ENCODE measurements at regions not wholly inside any gene's neighbourhood (a gene's known extent, or its start where the extent isn't known, plus 50 kb on each side); places are given as distances from the start of the nearest gene placed in this dataset.
"Not testable (repeated sequence)": the region's sequence is repeated elsewhere in the genome, so short reads cannot be mapped to it uniquely, and the experiment has no call there.

GRCh38 chr13:84823528-84823927, 941.3 kb upstream of the SLITRK1 start:
- DNase-seq: no peak

DNA sequence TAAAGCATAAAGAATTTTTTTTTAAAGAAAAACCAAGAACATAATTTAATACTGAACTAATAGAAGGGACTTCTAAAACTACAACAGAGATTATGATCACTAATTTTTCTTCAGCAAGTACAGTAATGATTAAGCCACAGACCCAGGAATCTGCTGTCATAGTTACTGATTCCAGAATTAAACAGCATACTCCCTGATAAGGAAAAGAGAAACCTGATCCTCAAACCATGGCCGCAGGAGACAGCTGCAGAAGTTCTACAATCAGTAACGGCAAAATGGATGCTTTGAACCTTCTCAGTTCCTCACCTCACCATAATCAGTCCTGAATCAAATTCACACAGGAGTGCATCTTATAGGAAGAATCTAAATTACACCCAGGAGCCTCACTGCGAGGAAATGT, 939.0 kb upstream of the SLITRK1 start:
- no peak for DNase-seq

- DNase-seq: no peak
Measured at GRCh38 chr13:84816567-84817105, 934.4 kb upstream of the SLITRK1 start.

DNA sequence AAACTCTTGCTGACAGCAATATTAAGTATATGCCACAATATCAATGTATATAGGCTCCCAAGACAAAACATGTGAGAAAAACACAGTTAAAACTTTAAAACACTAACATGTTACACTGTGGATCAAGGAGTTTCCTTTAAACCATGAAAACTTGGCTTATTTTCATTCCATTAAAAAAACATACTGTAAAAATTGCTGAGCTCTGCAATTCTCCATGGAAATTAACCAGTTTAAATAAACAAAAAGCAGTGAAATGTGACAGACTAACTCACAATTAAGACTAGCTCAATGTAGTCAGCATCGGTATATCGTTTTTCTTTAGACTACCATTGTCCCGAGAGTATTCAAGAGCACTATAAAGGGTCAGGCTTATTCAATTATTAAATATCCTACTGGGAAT, 930.5 kb upstream of the SLITRK1 start:
- no peak for DNase-seq

GRCh38 chr13:84812078-84812477, 929.8 kb upstream of the SLITRK1 start:
- no peak for DNase-seq

- DNase-seq: no peak
Measured at GRCh38 chr13:84810781-84811180, 928.5 kb upstream of the SLITRK1 start.

- no peak for DNase-seq
Measured at GRCh38 chr13:84802073-84802472, 919.8 kb upstream of the SLITRK1 start.

DNA sequence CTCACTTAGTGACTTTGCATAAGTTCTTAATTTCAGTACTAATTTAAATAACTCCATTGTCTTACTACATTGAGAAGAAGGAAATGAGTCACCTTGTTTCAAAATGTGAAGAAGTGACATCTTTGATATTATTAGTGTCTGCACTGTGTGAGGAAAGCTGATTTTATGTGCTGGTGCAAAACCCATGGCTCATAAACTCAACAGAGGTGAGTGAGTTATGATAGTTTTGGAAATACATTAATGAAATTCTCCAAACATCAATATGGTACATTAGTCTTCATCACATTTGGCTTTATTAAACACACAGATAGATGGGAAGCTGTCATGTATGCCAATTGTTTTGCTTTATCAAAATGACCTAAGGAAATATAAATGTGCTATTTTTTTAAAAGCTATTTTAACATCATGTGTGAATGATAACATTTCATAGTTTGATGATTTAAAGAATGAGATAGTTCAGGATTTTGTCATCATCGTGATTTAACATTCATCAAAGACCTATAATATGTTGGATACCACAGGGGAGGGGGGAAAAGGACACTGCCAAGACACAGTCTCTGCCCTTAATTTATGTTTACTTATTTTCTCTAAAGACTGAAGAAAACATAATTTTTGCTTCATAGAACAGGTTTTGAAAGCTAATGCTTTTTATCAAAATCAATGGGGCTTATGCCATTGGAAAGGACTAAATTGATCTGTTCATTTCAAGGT, 902.3 kb upstream of the SLITRK1 start:
- no peak for DNase-seq

DNA sequence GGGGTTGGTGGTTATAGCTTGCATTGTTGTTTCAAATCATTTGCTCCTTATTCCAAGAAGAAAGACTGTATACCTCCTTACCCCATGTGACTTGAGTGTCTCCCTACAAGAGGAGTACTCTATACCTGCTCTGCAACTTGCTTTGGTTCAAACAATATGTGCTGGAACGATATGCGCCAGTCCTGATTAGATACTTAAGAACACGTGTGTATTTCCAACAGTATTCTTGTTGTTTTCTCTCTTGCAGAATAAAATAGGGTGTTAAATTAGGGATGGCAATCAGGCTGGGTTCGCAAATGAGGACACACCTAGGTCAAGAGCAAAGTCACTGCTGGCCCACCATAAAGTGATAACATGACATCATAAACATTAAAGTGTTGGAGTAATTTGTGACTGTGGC, 895.0 kb upstream of the SLITRK1 start:
- no peak for DNase-seq

DNA sequence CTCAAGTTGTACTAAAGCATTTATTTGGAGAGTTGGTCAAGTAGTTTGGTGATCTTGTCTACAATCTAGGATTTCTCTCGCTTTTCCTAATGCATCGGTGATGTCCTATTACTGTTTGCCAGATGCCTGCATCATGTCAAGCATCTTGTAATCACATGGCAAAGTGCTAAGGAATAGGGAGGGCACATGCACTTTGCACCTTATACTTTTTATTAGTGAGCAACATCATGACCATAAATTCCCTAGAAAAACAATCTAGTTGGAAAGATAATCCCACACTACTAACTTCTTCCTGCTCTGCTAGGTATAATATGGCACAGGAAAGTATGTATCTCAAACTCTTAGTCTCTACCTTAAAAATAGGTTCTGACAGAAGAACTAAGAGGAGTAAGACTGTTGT, 894.3 kb upstream of the SLITRK1 start:
- no peak for DNase-seq

DNA sequence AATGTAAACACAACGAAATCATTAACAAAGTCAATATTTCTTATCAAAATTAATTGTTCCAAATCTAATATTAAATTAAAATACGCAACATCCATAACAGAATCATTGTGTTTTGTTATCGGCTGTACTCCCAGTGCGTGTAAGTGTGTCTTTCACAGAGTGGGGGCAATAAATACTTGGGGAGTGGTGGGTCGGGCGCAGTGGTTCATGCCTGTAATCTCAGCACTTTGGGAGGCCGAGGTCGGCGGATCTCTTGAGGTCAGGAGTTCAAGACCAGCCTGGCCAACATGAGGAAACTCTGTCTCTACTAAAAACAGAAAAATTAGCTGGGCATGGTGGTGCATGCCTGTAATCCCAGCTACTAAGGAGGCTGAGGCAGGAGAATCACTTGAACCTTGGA, 893.6 kb upstream of the SLITRK1 start:
- DNase-seq: not testable (repeated sequence)

DNA sequence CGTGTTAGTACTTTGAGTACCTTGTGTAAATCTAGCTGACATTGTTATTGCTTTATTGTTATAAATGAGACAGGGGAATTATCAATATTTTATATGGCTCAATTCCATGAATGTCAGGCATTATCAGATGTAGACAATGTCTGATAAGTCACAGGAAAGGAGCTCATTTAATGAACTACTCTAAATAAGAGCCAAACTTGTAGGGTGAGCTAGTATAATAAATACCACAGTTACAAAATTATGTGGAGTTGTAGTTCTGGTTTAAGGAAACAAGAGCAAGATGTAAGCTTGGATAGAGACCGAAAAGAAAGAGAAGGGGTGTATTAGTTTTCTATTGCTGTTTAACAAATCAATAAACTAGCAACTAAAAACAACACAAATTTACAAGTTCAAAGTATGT, 891.8 kb upstream of the SLITRK1 start:
- DNase-seq: no peak

DNA sequence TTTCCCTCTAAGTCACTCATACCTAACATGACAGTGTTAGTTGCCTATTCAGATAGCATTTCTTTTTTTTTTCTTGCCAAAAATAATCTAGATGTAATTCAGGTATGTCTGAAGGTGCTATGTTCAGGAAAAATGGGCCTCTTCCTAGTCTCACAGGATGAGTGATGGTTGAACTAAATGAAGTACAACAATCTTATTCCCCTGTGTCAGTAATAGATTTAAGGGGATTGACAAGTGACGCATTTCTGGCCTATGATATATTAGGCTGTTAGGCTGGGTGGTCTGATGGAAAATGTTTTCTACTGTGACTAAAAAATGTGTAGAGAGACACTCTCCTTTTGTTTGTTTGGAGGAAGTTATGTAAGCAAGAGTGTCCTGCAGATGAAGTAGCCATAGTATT, 878.7 kb upstream of the SLITRK1 start:
- no peak for DNase-seq

GRCh38 chr13:84749126-84749525, 866.9 kb upstream of the SLITRK1 start:
- no peak for DNase-seq

DNA sequence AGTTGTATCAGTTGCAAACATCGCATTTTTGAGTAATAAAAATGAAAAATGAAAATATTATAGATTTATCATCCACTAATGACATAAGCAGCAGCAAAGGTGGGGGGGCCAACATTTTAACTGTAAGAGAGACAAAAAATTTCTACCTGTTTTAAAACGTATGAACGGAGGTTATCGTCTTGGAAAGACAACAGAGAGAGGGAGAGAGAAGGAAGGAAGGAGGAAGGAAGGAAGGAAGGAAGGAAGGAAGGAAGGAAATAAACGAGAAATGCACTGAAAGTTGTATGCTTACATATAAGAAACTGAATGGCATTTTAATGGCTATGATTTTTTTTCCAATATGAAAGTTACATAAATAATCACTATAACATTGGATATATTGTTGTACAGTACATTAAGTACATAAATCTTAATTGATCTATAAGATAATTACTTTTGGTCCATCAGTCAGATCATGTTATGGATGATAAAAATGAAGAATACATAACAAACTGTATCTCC, 862.8 kb upstream of the SLITRK1 start:
- no peak for DNase-seq

DNA sequence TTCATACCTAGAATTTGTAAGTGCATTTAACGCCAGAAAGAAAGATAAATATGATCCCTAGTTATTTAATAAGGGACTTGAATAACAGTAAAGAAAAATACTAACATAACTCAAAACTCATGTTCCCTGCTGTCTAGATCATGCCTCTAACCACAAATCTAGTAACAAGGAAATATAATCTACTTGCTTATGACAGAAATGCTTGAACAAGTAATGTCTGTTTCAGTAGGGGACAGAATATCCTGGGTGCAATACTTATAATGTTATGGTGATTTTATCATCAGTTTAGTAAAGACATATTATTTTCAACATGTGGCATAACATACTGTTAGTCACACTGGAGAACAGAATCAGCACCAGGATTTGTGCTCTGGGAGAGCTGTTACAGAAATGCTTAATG, 861.9 kb upstream of the SLITRK1 start:
- DNase-seq: no peak

DNA sequence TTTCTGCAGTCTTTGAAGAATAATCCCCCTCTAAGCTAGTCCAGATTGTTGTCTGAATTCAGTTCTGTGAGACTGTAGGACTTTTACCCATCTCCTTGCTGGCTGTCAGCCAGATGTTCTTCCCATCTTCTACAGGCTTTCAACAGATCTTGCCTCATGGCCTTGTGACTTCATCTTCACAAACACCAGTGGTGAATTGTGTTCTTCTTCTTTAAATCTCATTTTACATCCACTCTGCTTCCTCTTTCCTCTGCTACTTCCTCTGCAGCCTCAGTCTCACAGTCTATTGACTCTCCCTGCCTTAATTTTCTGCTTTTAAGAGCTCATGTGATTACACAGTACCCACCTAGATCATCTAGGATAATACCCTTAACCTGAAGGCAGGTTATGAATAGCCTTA, 859.0 kb upstream of the SLITRK1 start:
- DNase-seq: no peak

DNA sequence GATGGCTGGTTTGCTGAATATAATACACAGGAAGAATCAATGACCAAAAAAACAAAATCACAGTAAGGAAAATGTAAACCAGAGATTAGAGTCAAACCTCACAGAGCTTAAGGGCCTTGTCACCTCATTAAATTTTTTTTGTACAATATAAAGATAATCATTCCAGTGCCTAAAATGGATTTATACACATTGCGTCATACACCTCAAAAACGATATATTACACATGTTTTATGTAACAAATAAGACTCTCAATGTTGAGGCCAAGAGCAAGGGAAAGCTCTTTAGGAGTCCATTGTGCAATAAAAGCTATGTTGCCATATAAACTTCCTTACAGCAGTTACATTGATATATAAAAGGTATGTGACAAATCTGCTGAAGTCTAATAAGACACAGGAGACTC, 856.7 kb upstream of the SLITRK1 start:
- DNase-seq: no peak

DNA sequence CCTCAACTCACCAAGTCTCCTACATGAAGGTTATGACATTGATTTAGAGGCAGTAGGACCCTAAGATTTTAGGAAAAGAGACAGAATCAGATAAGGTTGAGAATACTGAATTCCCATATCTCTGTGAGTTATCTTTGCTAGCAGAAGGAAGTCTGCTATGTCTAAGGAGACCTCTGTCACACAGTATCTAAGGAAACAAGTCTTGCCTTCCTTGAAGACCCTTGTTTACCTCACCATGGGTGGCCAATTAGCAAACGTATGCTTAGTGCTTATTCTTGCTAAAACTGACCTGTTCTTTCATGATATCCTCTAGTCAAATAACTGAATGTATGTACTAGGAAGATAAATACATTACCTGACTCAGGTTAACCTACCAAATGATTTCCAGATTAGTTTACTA, 855.4 kb upstream of the SLITRK1 start:
- no peak for DNase-seq

- DNase-seq: no peak
Measured at GRCh38 chr13:84730376-84730775, 848.1 kb upstream of the SLITRK1 start.

DNA sequence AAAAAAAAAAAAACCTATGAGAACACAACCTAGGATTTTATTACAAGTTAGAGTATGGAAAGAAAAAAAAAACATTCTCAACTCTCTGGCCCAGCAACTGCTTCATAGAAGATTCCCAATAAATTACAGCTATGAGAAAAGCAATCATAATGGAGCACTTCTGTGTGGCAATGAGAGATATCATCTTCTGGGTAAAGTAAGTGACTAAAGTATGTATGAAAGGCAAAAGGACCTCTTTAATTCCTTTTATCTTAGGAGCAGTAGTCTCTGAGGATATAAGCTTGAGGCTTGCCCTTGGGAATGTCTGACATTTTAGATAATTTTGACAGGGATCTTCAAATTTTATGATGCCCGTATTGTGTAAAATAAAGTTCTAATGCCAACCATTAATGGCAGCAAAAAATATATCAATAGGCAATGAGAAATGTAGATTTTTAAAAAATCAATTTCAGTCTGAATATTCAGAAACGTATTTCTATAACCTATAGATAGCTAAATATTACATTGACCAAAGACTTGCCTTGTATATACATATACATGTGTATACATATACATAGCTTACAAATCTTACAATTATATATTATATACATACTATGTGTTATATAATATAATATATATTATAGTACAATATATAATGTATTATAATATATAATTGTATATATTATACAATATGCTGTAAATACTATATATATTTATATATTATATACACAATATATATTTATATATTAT, 823.9 kb upstream of the SLITRK1 start:
- DNase-seq: no peak

DNA sequence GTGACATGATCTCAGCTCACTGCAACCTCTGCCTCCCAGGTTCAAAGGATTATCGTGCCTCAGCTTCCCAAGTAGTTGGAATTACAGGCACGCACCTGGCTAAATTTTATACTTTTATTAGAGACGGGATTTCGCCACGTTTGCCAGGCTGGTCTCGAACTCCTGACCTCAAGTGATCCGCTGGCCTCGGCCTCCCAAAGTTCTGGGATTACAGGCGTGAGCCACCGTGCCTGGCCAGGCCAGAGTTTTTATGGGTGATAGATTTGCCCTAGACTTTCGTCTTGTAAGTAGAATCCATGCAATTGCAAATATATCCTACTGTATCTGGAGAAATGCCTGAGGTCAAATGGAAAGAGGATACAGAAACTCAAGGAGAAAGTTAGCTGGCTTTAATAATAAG, 819.9 kb upstream of the SLITRK1 start:
- no peak for DNase-seq

GRCh38 chr13:84697591-84697990, 815.3 kb upstream of the SLITRK1 start:
- not testable (repeated sequence) for DNase-seq

GRCh38 chr13:84686973-84687372, 804.7 kb upstream of the SLITRK1 start:
- DNase-seq: no peak
